GM12878 (cell line): ENCODE measurements at regions not wholly inside any gene's neighbourhood (a gene's known extent, or its start where the extent isn't known, plus 50 kb on each side); places are given as distances from the start of the nearest gene placed in this dataset.

Experiments used
- ATAC-seq: fragments of 200-7000 bp; cut with Tn5 transposase; 3 replicates; pipeline ENCODE4 v1.9.1; 2020; ENCODE audit warnings: mild to moderate bottlenecking, moderate library complexity
- BruUV-seq: library from RNA; stranded (reverse); fragments of 400-500 nt; replicated peaks from 2 replicates; lab custom pipeline; 2021; lab: Mats Ljungman, UMichigan
- CTCF ChIA-PET: fragments of 300-600 bp; sonication (Branson Sonifier 250); formaldehyde crosslinking; extraction: SDS; loops from one replicate; lab custom pipeline; 2021; ENCODE audit warnings: inconsistent platforms; lab: Yijun Ruan, JAX
- POLR2A ChIA-PET: fragments of 350-600 bp; formaldehyde crosslinking; extraction: SDS; loops from one replicate; lab custom pipeline; 2021; ENCODE audit warnings: inconsistent platforms; lab: Charles Lee
- RAD21 ChIA-PET: fragments of 300-600 bp; sonication (Branson Sonifier 250); formaldehyde crosslinking; loops from one replicate; lab custom pipeline; 2023; ENCODE audit warnings: antibody characterized with exemption; ENCODE audit not compliant: unreplicated experiment; lab: Charles Lee
- SMC1A ChIA-PET: fragments of 300-600 bp; sonication (Branson Sonifier 250); formaldehyde crosslinking; loops from one replicate; lab custom pipeline; 2023; ENCODE audit not compliant: unreplicated experiment, uncharacterized antibody; lab: Charles Lee
- DNase-seq: peaks from one replicate; pipeline ENCODE4 v3.0.0-alpha.2; 2011; ENCODE audit warnings: low read depth, low spot score
- FAIRE-seq: peaks from 3 replicates; lab custom pipeline; 2011; peaks lifted over from hg19 to GRCh38; lab: Jason Lieb, UNC
- H2AFZ ChIP-seq: 2 replicates; pipeline ENCODE4 v1.6.0; 2011; ENCODE audit warnings: low read depth, low read length, control low read depth; ENCODE audit not compliant: control insufficient read depth
- H3K27ac ChIP-seq: 2 replicates; pipeline ENCODE4 v1.5.1; 2011; ENCODE audit warnings: control low read depth; ENCODE audit not compliant: control insufficient read depth, insufficient read depth
- H3K27me3 ChIP-seq, 2 experiments: replicated peaks in 1 of 2; 2 replicates each; pipeline versions ENCODE4 v1.6.0 to v1.6.1; 2011; ENCODE audit warnings: low read length in 1 of 2; ENCODE audit not compliant: control insufficient read depth in 2 of 2, insufficient read depth in 2 of 2
- H3K36me3 ChIP-seq, 2 experiments: 2 replicates each; pipeline ENCODE4 v1.5.1; 2011; ENCODE audit warnings: low read length in 1 of 2; ENCODE audit not compliant: control insufficient read depth in 2 of 2, insufficient read depth in 2 of 2
- H3K4me1 ChIP-seq: 2 replicates; pipeline ENCODE4 v1.6.1; 2011; ENCODE audit warnings: mild to moderate bottlenecking, low read length, moderate library complexity, mixed read lengths; ENCODE audit not compliant: control insufficient read depth, insufficient read depth
- H3K4me2 ChIP-seq: 2 replicates; pipeline ENCODE4 v1.6.0; 2011; ENCODE audit warnings: control low read depth; ENCODE audit not compliant: control insufficient read depth, insufficient read depth
- H3K4me3 ChIP-seq: fragments of 200-600 bp; sonication (generic); 2 replicates; pipeline ENCODE4 v1.5.1; 2016
- H3K79me2 ChIP-seq: 2 replicates; pipeline ENCODE4 v1.6.0; 2011; ENCODE audit warnings: low read length; ENCODE audit not compliant: control insufficient read depth, insufficient read depth
- H3K9ac ChIP-seq: 2 replicates; pipeline ENCODE4 v1.8.0; 2011; ENCODE audit warnings: low read length, control low read depth, mixed read lengths; ENCODE audit not compliant: control insufficient read depth, insufficient read depth
- H3K9me3 ChIP-seq: replicated peaks from 3 replicates; pipeline ENCODE4 v1.5.1; 2011; ENCODE audit warnings: mild to moderate bottlenecking, low read length; ENCODE audit not compliant: control insufficient read depth, insufficient read depth
- H4K20me1 ChIP-seq: 2 replicates; pipeline ENCODE4 v1.6.0; 2011; ENCODE audit not compliant: control insufficient read depth, insufficient read depth
- CHD4 ChIP-seq: fragments of 200-600 bp; sonication (generic); IDR thresholded peaks from 2 replicates; pipeline ENCODE4 v1.6.1; 2016; ENCODE audit warnings: mild to moderate bottlenecking
- IRF5 ChIP-seq: fragments of 450-650 bp; IDR thresholded peaks from 2 replicates; pipeline ENCODE4 v1.6.1; 2017; ENCODE audit warnings: borderline replicate concordance
- JUND ChIP-seq: IDR thresholded peaks from 2 replicates; pipeline ENCODE4 v1.6.1; 2012; ENCODE audit warnings: low read depth, mild to moderate bottlenecking, low read length, improper control_type of control experiment, moderate library complexity
- MTA3 ChIP-seq: IDR thresholded peaks from 2 replicates; pipeline ENCODE4 v1.6.1; 2012; ENCODE audit warnings: low read length, inconsistent platforms, borderline replicate concordance
- PKNOX1 ChIP-seq: fragments of 450-650 bp; IDR thresholded peaks from 2 replicates; pipeline ENCODE4 v1.6.1; 2016; ENCODE audit warnings: mild to moderate bottlenecking
- STAT3 ChIP-seq: IDR thresholded peaks from 2 replicates; pipeline ENCODE4 v1.6.1; 2011; ENCODE audit warnings: low read depth, low read length, improper control_type of control experiment
- USF1 ChIP-seq: IDR thresholded peaks from 2 replicates; pipeline ENCODE4 v1.6.1; 2011; ENCODE audit warnings: borderline replicate concordance, low read depth, mild to moderate bottlenecking, moderate library complexity, mixed read lengths, low read length; ENCODE audit not compliant: insufficient read depth; ENCODE audit errors: extremely low read length
- ZNF274 ChIP-seq: IDR thresholded peaks from one replicate; pipeline ENCODE4 v1.8.0; 2011; ENCODE audit not compliant: insufficient read length, insufficient read depth
- WGBS: methylation state at CpG from one replicate; pipeline ENCODE4 v1.1.6; 2016; ENCODE audit warnings: low lambda C conversion rate; ENCODE audit not compliant: insufficient replicate concordance, insufficient coverage; ENCODE audit errors: missing lambda C conversion rate; 5-methylcytosine and 5-hydroxymethylcytosine counted together
- in situ Hi-C: fragments of 300-500 bp; cut with MboI; formaldehyde crosslinking; loops from 9 replicates; pipeline ENCODE4 v1.14.3; 2018; ENCODE audit warnings: mixed read lengths
- intact Hi-C: fragments of 100-400 bp; cut with micrococcal nuclease; formaldehyde crosslinking; loops from one replicate; pipeline ENCODE4 v1.14.2; 2022; ENCODE audit not compliant: unreplicated experiment

- TF ChIP-seq JUND = no peak
- TF ChIP-seq PKNOX1 = no peak
- TF ChIP-seq STAT3 = no peak
- no peak for TF ChIP-seq USF1
- no peak for TF ChIP-seq MTA3
- TF ChIP-seq CHD4 = no peak
- TF ChIP-seq ZNF274 = no peak
- TF ChIP-seq IRF5 = no peak
- RAD21 ChIA-PET = no interaction called here
- Histone ChIP-seq H3K9ac (no peak overlapping the region), H3K4me3 (no peak overlapping the region), H3K27me3 (no peaks in the 10 kb centered on the region), H3K9me3 (no peaks in the 10 kb centered on the region), H4K20me1 (no peaks in the 10 kb centered on the region), H3K4me1 (no peaks in the 10 kb centered on the region), H3K36me3 (no peaks in the 10 kb centered on the region), H3K4me2 (no peak overlapping the region), H2AFZ (no peak overlapping the region), H3K79me2 (no peaks in the 10 kb centered on the region), H3K27ac (no peak overlapping the region)
- ATAC-seq = no peak
- in situ Hi-C loops = no loop called here
- BruUV-seq = no TSS peak
- SMC1A ChIA-PET = no interaction called here
- POLR2A ChIA-PET = no interaction called here
- no peak for FAIRE-seq
- no peak for DNase-seq
- 11% methylated on average over 2 of the region's 2 CpGs for WGBS
- CTCF ChIA-PET = no interaction called here
- intact Hi-C loops = no loop called here
Observed at GRCh38 chr2:228738671-228739380, 532.3 kb downstream of the PID1 start.
